B cell (primary cell): ENCODE measurements at regions not wholly inside any gene's neighbourhood (a gene's known extent, or its start where the extent isn't known, plus 50 kb on each side); places are given as distances from the start of the nearest gene placed in this dataset.

Experiments
- CTCF ChIP-seq: fragments of 200-600 bp; IDR thresholded peaks from one replicate; pipeline ENCODE4 v1.8.0; 2022; ENCODE audit warnings: antibody characterized with exemption, mild to moderate bottlenecking
- EZH2 ChIP-seq: IDR thresholded peaks from 2 replicates; pipeline ENCODE4 v1.6.1; 2012; ENCODE audit warnings: borderline replicate concordance, low read depth, mild to moderate bottlenecking, moderate library complexity, low read length; ENCODE audit not compliant: insufficient read depth, poor library complexity, severe bottlenecking

- TF ChIP-seq CTCF = no peak
- no peak for TF ChIP-seq EZH2
Measured at GRCh38 chr7:88614736-88615135, 144.8 kb upstream of the ZNF804B start.
